GM19351 (cell line): ENCODE measurements at regions not wholly inside any gene's neighbourhood (a gene's known extent, or its start where the extent isn't known, plus 50 kb on each side); places are given as distances from the start of the nearest gene placed in this dataset.

Source experiments
- ATAC-seq: cut with Tn5 transposase; IDR thresholded peaks from one replicate; pipeline ENCODE4 v1.9.1; 2021; ENCODE audit warnings: mild to moderate bottlenecking, moderate library complexity; ENCODE audit not compliant: unreplicated experiment

GRCh38 chr12:124687917-124688316 lies 120.5 kb upstream of the NCOR2 start:
- no peak for ATAC-seq

GRCh38 chr12:124687174-124687902 lies 119.9 kb upstream of the NCOR2 start:
- no peak for ATAC-seq

GRCh38 chr12:124686370-124687173 lies 119.2 kb upstream of the NCOR2 start:
- ATAC-seq = no peak

GRCh38 chr12:124685689-124686369 lies 118.4 kb upstream of the NCOR2 start:
- no peak for ATAC-seq

GRCh38 chr12:124684971-124685688 lies 117.7 kb upstream of the NCOR2 start:
- no peak for ATAC-seq

- ATAC-seq = no peak
These were observed 117.1 kb upstream of the NCOR2 start for GRCh38 chr12:124684496-124684895.

GRCh38 chr12:124683152-124684124 lies 116.0 kb upstream of the NCOR2 start:
- ATAC-seq = no peak

- ATAC-seq = no peak
These were observed 115.2 kb upstream of the NCOR2 start for GRCh38 chr12:124682425-124683151.

GRCh38 chr12:124681779-124682391 lies 114.5 kb upstream of the NCOR2 start:
- no peak for ATAC-seq

GRCh38 chr12:124680863-124681778 lies 113.7 kb upstream of the NCOR2 start:
- ATAC-seq = peak; percentile 54

- ATAC-seq = no peak
These were observed 112.3 kb upstream of the NCOR2 start for GRCh38 chr12:124679533-124680371.

- ATAC-seq = no peak
These were observed 111.6 kb upstream of the NCOR2 start for GRCh38 chr12:124679047-124679446.

GRCh38 chr12:124678421-124678893 lies 111.0 kb upstream of the NCOR2 start:
- ATAC-seq = no peak

GRCh38 chr12:124677552-124678356 lies 110.3 kb upstream of the NCOR2 start:
- no peak for ATAC-seq

GRCh38 chr12:124676714-124677462 lies 109.5 kb upstream of the NCOR2 start:
- ATAC-seq = no peak
